H1 (cell line): ENCODE measurements at regions not wholly inside any gene's neighbourhood (a gene's known extent, or its start where the extent isn't known, plus 50 kb on each side); places are given as distances from the start of the nearest gene placed in this dataset.

Source experiments
- CTCF ChIA-PET: fragments of 300-600 bp; sonication (Branson Sonifier 250); formaldehyde crosslinking; loops from one replicate; lab custom pipeline; 2021; ENCODE audit not compliant: partially characterized antibody; lab: Charles Lee
- POLR2A ChIA-PET: fragments of 300-600 bp; sonication (Branson Sonifier 250); formaldehyde crosslinking; loops from one replicate; lab custom pipeline; 2021; ENCODE audit warnings: inconsistent platforms; ENCODE audit not compliant: partially characterized antibody; lab: Charles Lee
- DNase-seq, 2 experiments: peaks; one replicate each; pipeline versions ENCODE4 v3.0.0 to v3.0.0-alpha.2; 2010 to 2022; ENCODE audit warnings: low spot score in 2 of 2, low read depth in 1 of 2, mixed read lengths in 1 of 2
- FAIRE-seq: peaks from 2 replicates; lab custom pipeline; 2011; peaks lifted over from hg19 to GRCh38; lab: Jason Lieb, UNC
- H2AFZ ChIP-seq: 2 replicates; pipeline ENCODE4 v1.8.1; 2012; ENCODE audit warnings: low read length, inconsistent platforms
- H2AK5ac ChIP-seq: 2 replicates; pipeline ENCODE4 v1.6.1; 2013; ENCODE audit warnings: low read depth, low read length
- H2BK120ac ChIP-seq: replicated peaks from 2 replicates; pipeline ENCODE3; 2013; ENCODE audit warnings: low read depth, low read length, inconsistent platforms
- H2BK12ac ChIP-seq: 2 replicates; pipeline ENCODE4 v1.6.1; 2013; ENCODE audit warnings: low read depth, low read length
- H2BK15ac ChIP-seq: 2 replicates; pipeline ENCODE4 v1.6.1; 2013; ENCODE audit warnings: low read length
- H2BK20ac ChIP-seq: 2 replicates; pipeline ENCODE4 v1.6.1; 2013; ENCODE audit warnings: low read length
- H2BK5ac ChIP-seq: 2 replicates; pipeline ENCODE4 v1.6.1; 2013; ENCODE audit warnings: low read depth, low read length
- H3K14ac ChIP-seq: 2 replicates; pipeline ENCODE4 v1.6.1; 2013; ENCODE audit warnings: inconsistent platforms; ENCODE audit not compliant: insufficient read length
- H3K18ac ChIP-seq: 2 replicates; pipeline ENCODE4 v1.6.1; 2013; ENCODE audit warnings: low read length; ENCODE audit errors: extremely low read depth
- H3K23ac ChIP-seq: 2 replicates; pipeline ENCODE4 v1.6.1; 2013; ENCODE audit warnings: inconsistent platforms; ENCODE audit not compliant: insufficient read length
- H3K23me2 ChIP-seq: 2 replicates; pipeline ENCODE4 v1.6.1; 2013; ENCODE audit warnings: low read depth, low read length
- H3K27ac ChIP-seq: 2 replicates; pipeline ENCODE4 v1.6.1; 2011; ENCODE audit warnings: low read depth, low read length, inconsistent platforms
- H3K27me3 ChIP-seq, 4 experiments: replicated peaks in 1 of 4; 1 replicate in 1 of 4; 2 replicates in 3 of 4; pipeline versions ENCODE4 v1.6.1 to v1.8.1; 2011 to 2013; ENCODE audit warnings: low read length in 3 of 4, mild to moderate bottlenecking in 3 of 4, inconsistent platforms in 2 of 4, mixed read lengths in 2 of 4, moderate library complexity in 1 of 4; ENCODE audit not compliant: control insufficient read depth in 3 of 4, insufficient read depth in 3 of 4; ENCODE audit errors: extremely low read depth in 1 of 4
- H3K36me3 ChIP-seq, 4 experiments: 2 replicates each; pipeline versions ENCODE4 v1.6.1 to v1.8.1; 2011 to 2013; ENCODE audit warnings: mild to moderate bottlenecking in 4 of 4, low read length in 3 of 4, moderate library complexity in 2 of 4, control low read depth in 1 of 4, inconsistent platforms in 1 of 4; ENCODE audit not compliant: insufficient read depth in 4 of 4, control insufficient read depth in 2 of 4
- H3K4ac ChIP-seq: replicated peaks from 2 replicates; pipeline ENCODE3; 2013; ENCODE audit warnings: low read length, low read depth, mixed read lengths, inconsistent platforms; ENCODE audit not compliant: insufficient read length
- H3K4me1 ChIP-seq, 4 experiments: replicated peaks in 1 of 4; 1 replicate in 1 of 4; 2 replicates in 3 of 4; pipeline versions ENCODE4 v1.6.1 to v1.8.1; 2011 to 2013; ENCODE audit warnings: low read length in 3 of 4, inconsistent platforms in 2 of 4, mixed read lengths in 1 of 4; ENCODE audit not compliant: insufficient read depth in 4 of 4, control insufficient read depth in 3 of 4
- H3K4me2 ChIP-seq, 2 experiments: 2 replicates each; pipeline versions ENCODE4 v1.6.1 to v1.8.1; 2011 to 2013; ENCODE audit warnings: low read depth in 2 of 2, low read length in 2 of 2, control low read depth in 1 of 2, inconsistent platforms in 1 of 2, mild to moderate bottlenecking in 1 of 2; ENCODE audit not compliant: insufficient read depth in 1 of 2
- H3K4me3 ChIP-seq, 4 experiments: fragments of 200-600, 300-600 bp in 1 of 4; sonication (generic), shearing (Covaris generic), sonication (Bioruptor Twin) in 1 of 4; 2 replicates each; pipeline versions ENCODE4 v1.5.1 to v1.8.1; 2011 to 2016; ENCODE audit warnings: low read length in 4 of 4, low read depth in 3 of 4, control low read depth in 2 of 4, inconsistent platforms in 2 of 4, mild to moderate bottlenecking in 2 of 4, mixed read lengths in 1 of 4, moderate library complexity in 1 of 4; ENCODE audit not compliant: insufficient read depth in 2 of 4; ENCODE audit errors: extremely low read depth in 1 of 4
- H3K56ac ChIP-seq: replicated peaks from 2 replicates; pipeline ENCODE3; 2013; ENCODE audit warnings: low read depth, mild to moderate bottlenecking, mixed read lengths, low read length, inconsistent platforms; ENCODE audit not compliant: insufficient read length
- H3K79me1 ChIP-seq: 2 replicates; pipeline ENCODE4 v1.6.1; 2013; ENCODE audit warnings: low read depth, low read length, control low read depth
- H3K79me2 ChIP-seq, 2 experiments: 2 replicates each; pipeline versions ENCODE4 v1.6.1 to v1.8.1; 2012 to 2013; ENCODE audit warnings: low read length in 2 of 2, mild to moderate bottlenecking in 2 of 2, inconsistent platforms in 1 of 2; ENCODE audit not compliant: insufficient read depth in 2 of 2, control insufficient read depth in 1 of 2
- H3K9ac ChIP-seq, 4 experiments: replicated peaks in 1 of 4; 1 replicate in 1 of 4; 2 replicates in 3 of 4; pipeline versions ENCODE4 v1.6.1 to v1.8.1; 2011 to 2013; ENCODE audit warnings: low read depth in 3 of 4, low read length in 3 of 4, control low read depth in 2 of 4, mild to moderate bottlenecking in 2 of 4, moderate library complexity in 2 of 4, inconsistent platforms in 1 of 4; ENCODE audit errors: extremely low read depth in 1 of 4
- H3K9me3 ChIP-seq, 2 experiments: 2 replicates each; pipeline versions ENCODE4 v1.6.1 to v1.8.1; 2012 to 2013; ENCODE audit warnings: mild to moderate bottlenecking in 2 of 2, moderate library complexity in 2 of 2, control low read depth in 1 of 2, inconsistent platforms in 1 of 2, low read depth in 1 of 2, low read length in 1 of 2, mixed read lengths in 1 of 2; ENCODE audit not compliant: insufficient read depth in 2 of 2
- H4K20me1 ChIP-seq, 2 experiments: replicated peaks in 1 of 2; 2 replicates each; pipeline versions ENCODE3 to v1.8.1; 2011 to 2013; ENCODE audit warnings: inconsistent platforms in 2 of 2, low read length in 2 of 2, mild to moderate bottlenecking in 1 of 2; ENCODE audit not compliant: insufficient read depth in 2 of 2, control insufficient read depth in 1 of 2
- H4K5ac ChIP-seq: 2 replicates; pipeline ENCODE4 v1.6.1; 2013; ENCODE audit warnings: low read length, low read depth, mixed read lengths, inconsistent platforms; ENCODE audit not compliant: insufficient read length
- H4K8ac ChIP-seq: 2 replicates; pipeline ENCODE4 v1.8.0; 2013; ENCODE audit warnings: mild to moderate bottlenecking, moderate library complexity, low read length, inconsistent platforms; ENCODE audit not compliant: insufficient read depth; ENCODE audit errors: extremely low read depth
- H4K91ac ChIP-seq: replicated peaks from 2 replicates; pipeline ENCODE3; 2013; ENCODE audit warnings: low read length, mixed read lengths, inconsistent platforms; ENCODE audit not compliant: insufficient read length
- ASH2L ChIP-seq: fragments of 200-600, 300-600 bp; sonication (generic); IDR thresholded peaks from one replicate; pipeline ENCODE4 v1.7.1; 2017; ENCODE audit warnings: low read length
- ATF3 ChIP-seq: IDR thresholded peaks from 2 replicates; pipeline ENCODE4 v1.6.1; 2011; ENCODE audit warnings: low read depth, mild to moderate bottlenecking, low read length; ENCODE audit not compliant: insufficient read depth
- CTBP2 ChIP-seq: IDR thresholded peaks from 2 replicates; pipeline ENCODE4 v1.7.0; 2011; ENCODE audit warnings: borderline replicate concordance, mild to moderate bottlenecking, moderate library complexity, mixed read lengths, low read length; ENCODE audit not compliant: insufficient read depth, insufficient read length
- EP300 ChIP-seq, 2 experiments: IDR thresholded peaks; 1 replicate in 1 of 2; 2 replicates in 1 of 2; pipeline ENCODE4 v1.6.1; 2011 to 2012; ENCODE audit warnings: low read depth in 2 of 2, low read length in 2 of 2, mild to moderate bottlenecking in 2 of 2, borderline replicate concordance in 1 of 2, inconsistent platforms in 1 of 2, moderate library complexity in 1 of 2
- KDM4A ChIP-seq: IDR thresholded peaks from one replicate; pipeline ENCODE4 v1.7.1; 2012; ENCODE audit warnings: low read depth, mild to moderate bottlenecking, moderate library complexity, low read length, inconsistent platforms; ENCODE audit not compliant: severe bottlenecking
- KDM5A ChIP-seq: fragments of 200-600 bp; IDR thresholded peaks from 2 replicates; pipeline ENCODE4 v1.7.1; 2012; ENCODE audit warnings: mild to moderate bottlenecking, low read length, inconsistent platforms, mixed read lengths
- MAFK ChIP-seq: IDR thresholded peaks from 2 replicates; pipeline ENCODE4 v1.6.1; 2012; ENCODE audit warnings: low read depth, mild to moderate bottlenecking, improper control_type of control experiment, low read length
- RAD21 ChIP-seq, 2 experiments: IDR thresholded peaks in 1 of 2; conservative IDR thresholded peaks in 1 of 2; 2 replicates each; pipeline ENCODE4 v1.6.1; 2011; ENCODE audit warnings: low read depth in 2 of 2, low read length in 2 of 2, improper control_type of control experiment in 1 of 2, inconsistent platforms in 1 of 2, mild to moderate bottlenecking in 1 of 2, moderate library complexity in 1 of 2
- RBBP5 ChIP-seq: IDR thresholded peaks from 2 replicates; pipeline ENCODE4 v1.7.1; 2012; ENCODE audit warnings: low read depth, mild to moderate bottlenecking, inconsistent platforms, low read length, moderate library complexity, borderline replicate concordance
- RNF2 ChIP-seq: fragments of 200-900, 300-1000 bp; sonication (generic); IDR thresholded peaks from 2 replicates; pipeline ENCODE4 v1.7.1; 2016; ENCODE audit warnings: borderline replicate concordance, low read depth, mild to moderate bottlenecking, antibody characterized with exemption, low read length; ENCODE audit not compliant: poor library complexity, severe bottlenecking; ENCODE audit errors: missing control alignments
- SAP30 ChIP-seq: fragments of 300-600 bp; sonication (generic); IDR thresholded peaks from 2 replicates; pipeline ENCODE4 v1.7.1; 2012; ENCODE audit warnings: low read length, moderate library complexity, mild to moderate bottlenecking, inconsistent platforms; ENCODE audit not compliant: insufficient read depth, insufficient replicate concordance
- SP2 ChIP-seq: IDR thresholded peaks from 2 replicates; pipeline ENCODE4 v1.6.1; 2012; ENCODE audit warnings: mild to moderate bottlenecking, low read length, inconsistent platforms
- SP4 ChIP-seq: IDR thresholded peaks from 2 replicates; pipeline ENCODE4 v1.6.1; 2012; ENCODE audit warnings: low read length, inconsistent platforms
- WGBS, 2 experiments: shearing (Covaris generic) in 1 of 2; methylation state at CpG; one replicate each; pipeline versions ENCODE4 v1.1.6 to v1.1.7; 2013 to 2015; ENCODE audit warnings: low lambda C conversion rate in 2 of 2, mixed read lengths in 2 of 2, inconsistent platforms in 1 of 2, low coverage in 1 of 2, missing lambda C conversion rate in 1 of 2; ENCODE audit not compliant: insufficient replicate concordance in 2 of 2, insufficient coverage in 1 of 2, insufficient read length in 1 of 2; ENCODE audit errors: extremely low coverage in 1 of 2, missing lambda C conversion rate in 1 of 2; 5-methylcytosine and 5-hydroxymethylcytosine counted together

GRCh38 chr18:14936313-14936712 lies 188.3 kb downstream of the ANKRD30B start:
- Histone ChIP-seq H3K18ac (no peak overlapping the region), H3K56ac (no peak overlapping the region), H3K4me2 (no peak overlapping the region), H4K20me1 (no peaks in the 10 kb centered on the region), H3K36me3 (no peaks in the 10 kb centered on the region), H4K91ac (no peak overlapping the region), H2BK5ac (no peak overlapping the region), H3K79me2 (no peaks in the 10 kb centered on the region), H4K5ac (no peak overlapping the region), H2BK120ac (no peak overlapping the region), H3K9ac (no peak overlapping the region), H3K27ac (no peak overlapping the region), H3K23me2 (no peaks in the 10 kb centered on the region), H2AFZ (no peak overlapping the region), H2AK5ac (no peak overlapping the region), H2BK15ac (no peak overlapping the region), H3K4ac (no peak overlapping the region), H2BK12ac (no peak overlapping the region), H3K9me3 (peaks cover 59 to 98% of the 10 kb centered on the region in 2 experiments), H3K79me1 (no peaks in the 10 kb centered on the region), H4K8ac (no peak overlapping the region), H3K4me1 (no peaks in the 10 kb centered on the region), H3K4me3 (no peak overlapping the region), H3K27me3 (no peaks in the 10 kb centered on the region), H3K14ac (no peak overlapping the region), H3K23ac (no peak overlapping the region), H2BK20ac (no peak overlapping the region)
- POLR2A ChIA-PET, result no interaction called here
- 62% methylated on average over 4 of the region's 4 CpGs; no CpG with 5 or more reads in 1 of the 2 experiments for WGBS, 2 experiments
- DNase-seq (no peak), FAIRE-seq (no peak)
- CTCF ChIA-PET, result no interaction called here
- TF ChIP-seq ATF3, result no peak
- no peak for TF ChIP-seq SP2
- no peak for TF ChIP-seq KDM4A
- TF ChIP-seq SP4, result no peak
- TF ChIP-seq RNF2, result no peak
- TF ChIP-seq ASH2L, result no peak
- TF ChIP-seq RAD21 (IDR thresholded peaks at IDR 0.05 in 1 of 2, conservative IDR thresholded peaks at IDR 0.05 in 1 of 2; ENCODE audit: low read depth in 2 of 2, low read length in 2 of 2), result no peak
- no peak for TF ChIP-seq CTBP2
- TF ChIP-seq RBBP5, result no peak
- TF ChIP-seq EP300 (IDR thresholded peaks at IDR 0.05; ENCODE audit: borderline replicate concordance in 1 of 2, low read depth in 2 of 2, low read length in 2 of 2), result no peak
- no peak for TF ChIP-seq KDM5A
- no peak for TF ChIP-seq SAP30
- TF ChIP-seq MAFK, result no peak
